Pulmonary artery endothelial cell (primary cell): ENCODE measurements at regions not wholly inside any gene's neighbourhood (a gene's known extent, or its start where the extent isn't known, plus 50 kb on each side); places are given as distances from the start of the nearest gene placed in this dataset.

Experiments used
- DNase-seq: peaks from one replicate; pipeline ENCODE4 v3.0.0-alpha.2; 2011; ENCODE audit warnings: low read depth, low spot score

GRCh38 chr4:32499171-32499570, 1779.0 kb downstream of the PCDH7 start:
- no peak for DNase-seq

- DNase-seq, result no peak
These were observed 1783.1 kb downstream of the PCDH7 start for GRCh38 chr4:32503241-32503640.

GRCh38 chr4:32506067-32506466, 1785.9 kb downstream of the PCDH7 start:
- no peak for DNase-seq

GRCh38 chr4:32519060-32519459, 1798.9 kb downstream of the PCDH7 start:
- no peak for DNase-seq

- no peak for DNase-seq
These were observed 1805.3 kb downstream of the PCDH7 start for GRCh38 chr4:32525420-32525819.

DNA sequence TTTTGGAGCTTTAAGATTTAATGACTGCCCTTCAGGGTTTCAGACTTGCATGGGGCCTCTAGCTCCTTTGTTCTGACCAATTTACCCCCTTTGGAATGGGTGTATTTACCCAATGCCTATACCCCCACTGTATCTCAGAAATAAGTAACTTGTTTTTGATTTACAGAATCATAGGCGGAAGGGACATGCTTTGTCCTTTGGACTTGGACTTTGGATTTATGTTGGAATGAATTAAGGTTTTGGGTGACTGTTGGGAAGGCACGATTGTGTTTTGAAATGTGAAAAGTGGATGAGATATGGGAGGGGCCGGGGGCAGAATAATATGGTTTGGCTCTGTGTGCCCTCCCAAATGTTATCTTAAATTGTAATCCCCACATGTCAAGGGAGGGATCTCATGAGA, 1824.7 kb downstream of the PCDH7 start:
- no peak for DNase-seq

DNA sequence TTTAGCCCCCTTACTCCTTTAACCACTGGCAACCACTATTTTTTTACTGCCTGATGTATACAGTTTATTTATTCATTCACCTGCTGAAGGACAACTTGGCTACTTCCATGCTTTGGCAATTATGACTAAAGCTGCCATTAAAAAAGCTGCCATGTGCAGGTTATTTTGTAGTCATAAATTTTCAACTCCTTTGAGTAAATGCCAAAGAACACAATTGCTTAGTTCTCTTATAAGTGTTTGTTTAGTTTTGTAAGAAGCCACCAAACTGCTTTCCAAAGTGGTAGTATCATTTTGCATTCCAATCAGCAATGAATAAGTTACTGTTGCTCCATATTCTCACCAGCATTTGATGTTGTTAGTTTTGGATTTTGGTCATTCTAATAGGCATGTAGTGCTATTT, 1831.8 kb downstream of the PCDH7 start:
- DNase-seq, result no peak

- DNase-seq, result no peak
These were observed 1840.1 kb downstream of the PCDH7 start for GRCh38 chr4:32560306-32560705.

- DNase-seq, result no peak
These were observed 1841.8 kb downstream of the PCDH7 start for GRCh38 chr4:32562010-32562409.

DNA sequence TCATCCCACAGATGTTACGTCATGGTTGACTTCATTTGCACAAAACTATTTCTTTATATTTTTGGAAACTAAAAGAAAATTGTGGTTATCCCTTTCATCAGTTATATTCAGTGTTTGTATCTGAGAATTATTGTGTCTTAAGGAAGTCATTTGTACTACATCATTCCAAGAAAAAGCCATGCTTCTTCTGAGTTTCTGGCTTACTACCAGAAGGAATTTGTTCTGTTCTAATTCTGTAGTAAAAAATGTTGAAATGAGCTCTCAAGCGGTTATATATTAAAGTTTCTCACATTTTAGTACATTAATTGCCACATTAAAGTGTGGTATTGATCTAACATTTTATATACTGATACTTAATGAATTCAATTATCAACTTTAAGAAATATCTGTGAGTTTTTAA, 1844.5 kb downstream of the PCDH7 start:
- no peak for DNase-seq

DNA sequence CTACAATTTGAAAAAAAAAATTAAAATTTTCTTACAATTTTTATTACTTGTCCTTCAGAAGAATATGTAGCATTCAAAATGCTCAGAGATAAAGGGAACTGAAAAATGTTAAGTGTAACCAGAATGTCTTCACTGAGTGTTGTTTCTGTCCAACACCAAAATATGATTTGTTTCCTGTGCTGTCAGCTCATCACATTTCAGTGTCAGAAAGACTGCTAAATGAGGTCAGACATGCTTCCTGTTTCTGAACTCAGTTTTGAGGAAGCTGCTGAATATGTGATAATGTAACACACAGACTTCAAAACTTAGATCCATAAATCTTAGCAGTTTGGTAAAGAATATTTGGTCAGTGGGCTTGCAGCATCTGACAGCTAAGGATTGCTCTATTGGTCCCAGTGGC, 1849.7 kb downstream of the PCDH7 start:
- DNase-seq, result no peak

DNA sequence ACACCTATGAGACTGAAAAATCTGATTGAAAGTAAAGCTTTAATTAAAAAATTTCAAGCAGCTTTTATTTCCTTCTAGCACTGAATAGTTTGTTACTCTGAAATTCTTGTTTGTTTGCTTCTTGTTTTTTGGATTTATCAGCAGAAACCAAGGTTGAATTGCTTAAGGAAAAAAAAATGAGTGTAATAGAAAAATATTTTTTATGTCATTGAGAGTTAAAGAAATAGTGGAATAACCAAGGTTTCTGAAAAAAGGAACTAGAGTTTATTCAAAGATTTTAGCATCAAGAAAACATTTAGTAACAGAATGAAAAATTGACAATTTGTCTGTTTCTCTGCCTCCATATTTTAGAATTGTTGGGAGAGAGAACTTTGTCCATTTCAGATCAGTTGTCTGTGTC, 1852.2 kb downstream of the PCDH7 start:
- no peak for DNase-seq

DNA sequence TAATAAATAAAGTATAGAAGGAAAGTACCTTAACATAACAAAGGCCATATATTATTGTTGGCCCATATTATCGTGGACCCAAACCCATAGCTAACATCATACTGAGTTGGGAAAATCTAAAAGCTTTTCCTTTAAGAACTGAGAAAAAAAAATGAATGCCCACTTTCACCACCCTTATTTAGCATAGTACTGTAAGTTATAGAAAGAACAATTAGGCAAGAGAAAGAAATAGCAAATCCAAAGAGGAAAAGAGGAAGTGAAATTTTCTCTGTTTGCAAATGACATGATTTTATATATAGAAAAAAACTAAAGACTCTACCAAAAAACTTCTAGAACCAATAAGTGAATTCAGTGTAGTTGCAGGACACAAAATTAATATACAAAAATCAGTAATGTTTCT, 1854.6 kb downstream of the PCDH7 start:
- DNase-seq, result no peak

GRCh38 chr4:32589097-32589496, 1868.9 kb downstream of the PCDH7 start:
- no peak for DNase-seq

DNA sequence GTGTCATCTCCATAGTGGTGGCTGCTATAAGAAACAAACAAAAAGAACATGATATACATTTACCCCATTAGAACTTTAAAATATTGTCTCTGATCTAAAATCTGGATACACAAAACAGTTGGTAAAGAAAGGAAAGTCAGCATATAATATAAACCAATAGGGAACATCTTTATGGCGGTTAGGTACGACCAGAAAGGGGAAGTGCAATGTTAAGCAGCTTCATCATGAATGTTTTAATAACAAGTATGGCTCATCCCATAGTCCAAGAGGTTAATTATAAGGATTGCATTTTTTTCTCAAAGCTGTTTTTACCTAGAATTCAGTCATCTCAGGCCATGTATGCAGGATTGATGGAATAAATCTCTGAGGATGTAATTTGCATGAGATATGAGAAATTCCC, 1869.7 kb downstream of the PCDH7 start:
- DNase-seq, result no peak

- no peak for DNase-seq
These were observed 1877.2 kb downstream of the PCDH7 start for GRCh38 chr4:32597354-32597753.

GRCh38 chr4:32601848-32602247, 1881.7 kb downstream of the PCDH7 start:
- DNase-seq, result no peak

- DNase-seq, result no peak
These were observed 1887.8 kb downstream of the PCDH7 start for GRCh38 chr4:32607978-32608377.

DNA sequence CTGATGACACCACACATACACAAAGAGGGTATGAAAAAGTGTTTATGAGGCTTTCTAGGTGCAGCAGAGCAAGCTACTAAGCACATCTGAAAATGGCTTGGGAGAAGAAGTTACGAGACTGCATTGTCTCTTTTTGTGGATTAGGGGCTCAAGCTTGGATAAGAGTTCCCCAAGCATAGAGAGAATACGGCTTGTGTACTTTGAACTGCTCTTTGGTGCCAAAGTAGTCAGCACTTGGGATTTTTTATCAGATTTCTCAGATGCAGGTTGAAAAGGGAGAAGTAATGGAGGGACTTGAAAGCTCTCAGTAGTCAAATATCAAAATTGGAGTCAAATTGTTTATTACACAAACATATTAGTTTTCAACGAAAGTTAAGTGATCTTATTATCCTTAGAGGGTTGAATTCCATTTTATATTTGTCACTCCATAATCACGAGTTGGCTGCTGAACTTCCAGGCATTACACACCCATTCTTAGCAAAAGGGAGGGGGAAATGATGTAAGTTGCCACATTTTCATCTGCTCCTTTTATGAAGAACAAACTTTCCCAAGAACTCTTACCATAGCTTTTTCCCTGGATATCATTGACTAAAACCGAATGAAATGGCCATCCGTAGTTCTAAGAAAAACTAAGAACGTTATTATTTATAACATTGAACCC, 1904.9 kb downstream of the PCDH7 start:
- no peak for DNase-seq

DNA sequence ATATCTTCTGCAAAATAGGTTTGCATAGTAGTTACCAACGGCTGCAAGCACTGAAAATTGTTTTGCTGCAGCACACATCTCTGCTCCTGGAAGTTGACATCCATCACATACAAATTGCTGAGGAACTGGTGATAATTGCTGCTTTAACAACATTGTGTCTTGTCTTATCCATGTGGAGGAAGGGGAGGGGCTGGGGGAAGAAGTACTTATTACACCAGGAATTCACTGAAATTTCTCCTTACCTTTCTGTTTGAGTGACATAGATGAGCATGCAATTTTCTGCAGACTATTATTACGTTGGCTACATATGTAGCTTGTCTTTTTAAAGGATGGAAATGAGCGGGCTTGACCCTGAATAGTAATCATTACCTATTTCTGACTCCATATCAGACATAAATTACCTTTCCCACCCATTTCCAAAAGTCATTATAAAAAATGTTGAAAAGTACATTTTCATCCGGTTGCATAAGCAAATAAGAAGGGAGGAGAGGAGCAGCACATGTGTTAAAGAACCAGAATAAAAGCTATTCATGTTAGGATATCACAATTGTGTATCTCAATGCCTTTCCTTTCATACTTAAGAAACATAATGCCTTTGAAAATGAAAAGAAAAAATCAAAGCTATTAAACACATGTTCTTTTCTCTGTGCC, 1905.6 kb downstream of the PCDH7 start:
- DNase-seq, result no peak

- DNase-seq, result no peak
These were observed 1911.7 kb downstream of the PCDH7 start for GRCh38 chr4:32631831-32632230.

GRCh38 chr4:32633421-32633820, 1913.3 kb downstream of the PCDH7 start:
- no peak for DNase-seq

GRCh38 chr4:32645653-32646052, 1925.5 kb downstream of the PCDH7 start:
- DNase-seq, result no peak

- DNase-seq, result no peak
These were observed 1937.8 kb downstream of the PCDH7 start for GRCh38 chr4:32658019-32658418.
